Loucy (cell line): ENCODE measurements at regions not wholly inside any gene's neighbourhood (a gene's known extent, or its start where the extent isn't known, plus 50 kb on each side); places are given as distances from the start of the nearest gene placed in this dataset.

Source experiments
- EZH2phosphoT487 ChIP-seq: fragments of 200-600 bp; IDR thresholded peaks from 2 replicates; pipeline ENCODE4 v1.6.1; 2018; ENCODE audit warnings: antibody characterized with exemption, mild to moderate bottlenecking, moderate library complexity, borderline replicate concordance
- TF ChIP-seq, protein P1 (sequence below): fragments of 200-600 bp; sonication (generic); conservative IDR thresholded peaks from 2 replicates; pipeline ENCODE4 v1.5.1; 2014; ENCODE audit warnings: mild to moderate bottlenecking, antibody characterized with exemption, low read length

DNA sequence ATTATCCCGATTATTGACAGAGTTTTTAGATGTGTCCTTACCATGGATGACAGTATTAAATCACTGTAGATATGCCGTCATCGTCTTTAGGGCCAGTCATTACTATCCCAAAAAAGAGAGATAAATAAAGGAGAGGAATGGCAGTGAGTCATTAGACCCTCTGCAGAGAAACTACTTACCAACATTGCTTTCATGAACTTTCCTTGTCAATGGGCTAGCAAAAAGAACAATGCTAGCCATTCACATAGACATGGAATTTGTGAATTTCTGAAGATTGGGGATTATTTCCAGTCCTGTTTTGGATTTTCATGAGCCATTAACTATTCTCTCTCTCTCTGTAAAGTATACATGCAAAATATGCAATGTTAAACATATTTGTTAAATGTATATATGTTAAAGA is 319.4 kb upstream of the FANCL start:
- TF ChIP-seq, protein P1, sequence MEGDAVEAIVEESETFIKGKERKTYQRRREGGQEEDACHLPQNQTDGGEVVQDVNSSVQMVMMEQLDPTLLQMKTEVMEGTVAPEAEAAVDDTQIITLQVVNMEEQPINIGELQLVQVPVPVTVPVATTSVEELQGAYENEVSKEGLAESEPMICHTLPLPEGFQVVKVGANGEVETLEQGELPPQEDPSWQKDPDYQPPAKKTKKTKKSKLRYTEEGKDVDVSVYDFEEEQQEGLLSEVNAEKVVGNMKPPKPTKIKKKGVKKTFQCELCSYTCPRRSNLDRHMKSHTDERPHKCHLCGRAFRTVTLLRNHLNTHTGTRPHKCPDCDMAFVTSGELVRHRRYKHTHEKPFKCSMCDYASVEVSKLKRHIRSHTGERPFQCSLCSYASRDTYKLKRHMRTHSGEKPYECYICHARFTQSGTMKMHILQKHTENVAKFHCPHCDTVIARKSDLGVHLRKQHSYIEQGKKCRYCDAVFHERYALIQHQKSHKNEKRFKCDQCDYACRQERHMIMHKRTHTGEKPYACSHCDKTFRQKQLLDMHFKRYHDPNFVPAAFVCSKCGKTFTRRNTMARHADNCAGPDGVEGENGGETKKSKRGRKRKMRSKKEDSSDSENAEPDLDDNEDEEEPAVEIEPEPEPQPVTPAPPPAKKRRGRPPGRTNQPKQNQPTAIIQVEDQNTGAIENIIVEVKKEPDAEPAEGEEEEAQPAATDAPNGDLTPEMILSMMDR, result no peak
- TF ChIP-seq EZH2phosphoT487, result no peak
